Endodermal cell (in vitro differentiated cells): ENCODE measurements at regions not wholly inside any gene's neighbourhood (a gene's known extent, or its start where the extent isn't known, plus 50 kb on each side); places are given as distances from the start of the nearest gene placed in this dataset.

Experiments used
- DNase-seq: peaks from one replicate; pipeline ENCODE4 v3.0.0-alpha.2; 2017
- H3K27ac ChIP-seq: 2 replicates; pipeline ENCODE4 v1.5.1; 2013; ENCODE audit warnings: mild to moderate bottlenecking, low read depth, low read length, moderate library complexity
- H3K27me3 ChIP-seq: 2 replicates; pipeline ENCODE4 v1.6.1; 2013; ENCODE audit warnings: mild to moderate bottlenecking, low read length, moderate library complexity; ENCODE audit not compliant: insufficient read depth, control insufficient read depth, poor library complexity, severe bottlenecking
- H3K36me3 ChIP-seq: 2 replicates; pipeline ENCODE4 v1.7.0; 2013; ENCODE audit warnings: mild to moderate bottlenecking, low read length, moderate library complexity; ENCODE audit not compliant: control insufficient read depth, insufficient read depth
- H3K4me1 ChIP-seq: one replicate; pipeline ENCODE4 v1.7.0; 2013; ENCODE audit warnings: low read length; ENCODE audit not compliant: control insufficient read depth, insufficient read depth
- H3K4me3 ChIP-seq: 2 replicates; pipeline ENCODE4 v1.5.1; 2013; ENCODE audit warnings: mild to moderate bottlenecking, low read length, moderate library complexity
- H3K9ac ChIP-seq: 2 replicates; pipeline ENCODE4 v1.6.1; 2013; ENCODE audit warnings: mild to moderate bottlenecking, low read length, moderate library complexity; ENCODE audit not compliant: poor library complexity, severe bottlenecking; ENCODE audit errors: extremely low read depth
- H3K9me3 ChIP-seq: 2 replicates; pipeline ENCODE4 v1.6.1; 2013; ENCODE audit warnings: mild to moderate bottlenecking, low read length, moderate library complexity; ENCODE audit not compliant: control insufficient read depth
- H3K27ac Mint-ChIP-seq: 2 replicates; pipeline ENCODE4 v1.8.0; 2020; ENCODE audit warnings: mixed read lengths
- H3K27me3 Mint-ChIP-seq: 2 replicates; pipeline ENCODE4 v1.8.0; 2021; ENCODE audit warnings: mild to moderate bottlenecking, mixed read lengths; ENCODE audit not compliant: insufficient read depth
- H3K36me3 Mint-ChIP-seq: 2 replicates; pipeline ENCODE4 v1.8.0; 2020; ENCODE audit warnings: low read depth, mixed read lengths
- H3K4me1 Mint-ChIP-seq: 2 replicates; pipeline ENCODE4 v1.8.0; 2020; ENCODE audit warnings: mixed read lengths
- H3K4me3 Mint-ChIP-seq: 2 replicates; pipeline ENCODE4 v1.8.0; 2020; ENCODE audit warnings: mild to moderate bottlenecking, moderate library complexity, mixed read lengths
- H3K9me3 Mint-ChIP-seq: 2 replicates; pipeline ENCODE4 v1.8.0; 2020; ENCODE audit warnings: mild to moderate bottlenecking, mixed read lengths
- CTCF ChIP-seq: fragments of 200-600 bp; sonication (generic); conservative IDR thresholded peaks from 2 replicates; pipeline ENCODE4 v1.5.0; 2021; ENCODE audit warnings: antibody characterized with exemption, mild to moderate bottlenecking
- WGBS, 2 experiments: methylation state at CpG; one replicate each; pipeline versions ENCODE4 v1.1.5 to v1.1.7; 2013; ENCODE audit warnings: missing lambda C conversion rate in 2 of 2, mixed read lengths in 1 of 2; ENCODE audit not compliant: insufficient coverage in 1 of 2, insufficient read length in 1 of 2; 5-methylcytosine and 5-hydroxymethylcytosine counted together

GRCh38 chr2:146267093-146267492 lies 1577.7 kb upstream of the ACVR2A start:
- DNase-seq = no peak
- H3K36me3 Mint-ChIP-seq = no peaks in the 10 kb centered on the region
- Histone ChIP-seq H3K9me3 (no peaks in the 10 kb centered on the region), H3K4me3 (no peak overlapping the region), H3K9ac (no peak overlapping the region), H3K36me3 (no peaks in the 10 kb centered on the region), H3K27ac (no peak overlapping the region), H3K4me1 (no peaks in the 10 kb centered on the region), H3K27me3 (no peaks in the 10 kb centered on the region)
- TF ChIP-seq CTCF = no peak
- H3K27ac Mint-ChIP-seq = peak overlapping the region; percentile 40
- H3K27me3 Mint-ChIP-seq = no peaks in the 10 kb centered on the region
- no peak overlapping the region for H3K4me3 Mint-ChIP-seq
- peaks cover 9% of the 10 kb centered on the region for H3K4me1 Mint-ChIP-seq
- no peaks in the 10 kb centered on the region for H3K9me3 Mint-ChIP-seq

- no peaks in the 10 kb centered on the region for H3K36me3 Mint-ChIP-seq
These were observed 1579.2 kb upstream of the ACVR2A start for GRCh38 chr2:146265656-146266055.

GRCh38 chr2:146262606-146263005 lies 1582.2 kb upstream of the ACVR2A start:
- no peaks in the 10 kb centered on the region for H3K36me3 Mint-ChIP-seq
- H3K27me3 ChIP-seq = no peaks in the 10 kb centered on the region
- TF ChIP-seq CTCF = no peak
- H3K9me3 ChIP-seq = no peaks in the 10 kb centered on the region
- DNase-seq = no peak
- WGBS, 2 experiments = 99% methylated on average over 4 of the region's 4 CpGs; no CpG with 5 or more reads in 1 of the 2 experiments
- H3K4me1 ChIP-seq = no peaks in the 10 kb centered on the region
- H3K9me3 Mint-ChIP-seq = no peaks in the 10 kb centered on the region
- no peak overlapping the region for H3K27ac ChIP-seq
- H3K4me1 Mint-ChIP-seq = peaks cover 5% of the 10 kb centered on the region
- H3K27me3 Mint-ChIP-seq = no peaks in the 10 kb centered on the region
- H3K4me3 Mint-ChIP-seq = no peak overlapping the region
- H3K36me3 ChIP-seq = no peaks in the 10 kb centered on the region
- no peak overlapping the region for H3K4me3 ChIP-seq
- H3K9ac ChIP-seq = no peak overlapping the region
- no peak overlapping the region for H3K27ac Mint-ChIP-seq

More at GRCh38 chr2:146265656-146266055, 1579.2 kb upstream of the ACVR2A start:
- no peak overlapping the region for H3K27ac ChIP-seq
- H3K9me3 Mint-ChIP-seq = no peaks in the 10 kb centered on the region
- peaks cover 3% of the 10 kb centered on the region for H3K4me1 Mint-ChIP-seq
- no peaks in the 10 kb centered on the region for H3K27me3 ChIP-seq
- no peak overlapping the region for H3K27ac Mint-ChIP-seq
- no peaks in the 10 kb centered on the region for H3K27me3 Mint-ChIP-seq
- DNase-seq = no peak
- no peaks in the 10 kb centered on the region for H3K4me1 ChIP-seq
- no peaks in the 10 kb centered on the region for H3K9me3 ChIP-seq
- no peak overlapping the region for H3K4me3 Mint-ChIP-seq
- no peak for TF ChIP-seq CTCF
- H3K4me3 ChIP-seq = no peak overlapping the region
- no peaks in the 10 kb centered on the region for H3K36me3 ChIP-seq
- no peak overlapping the region for H3K9ac ChIP-seq
- WGBS, 2 experiments = 81 to 87% methylated on average over 6 of the region's 6 CpGs
